HG03060 (cell line): ENCODE measurements at regions not wholly inside any gene's neighbourhood (a gene's known extent, or its start where the extent isn't known, plus 50 kb on each side); places are given as distances from the start of the nearest gene placed in this dataset.
"Not testable (repeated sequence)": the region's sequence is repeated elsewhere in the genome, so short reads cannot be mapped to it uniquely, and the experiment has no call there.

Experiments
- ATAC-seq: cut with Tn5 transposase; IDR thresholded peaks from one replicate; pipeline ENCODE4 v1.9.1; 2021; ENCODE audit warnings: low read depth, moderate number of reproducible peaks; ENCODE audit not compliant: unreplicated experiment

GRCh38 chr14:105672450-105673200, 146.2 kb downstream of the TMEM121 start:
- not testable (repeated sequence) for ATAC-seq

- not testable (repeated sequence) for ATAC-seq
Measured at GRCh38 chr14:105675433-105675832, 149.1 kb downstream of the TMEM121 start.

- ATAC-seq: not testable (repeated sequence)
Measured at GRCh38 chr14:105675905-105676670, 149.7 kb downstream of the TMEM121 start.

- ATAC-seq: not testable (repeated sequence)
Measured at GRCh38 chr14:105678057-105678456, 151.7 kb downstream of the TMEM121 start.

- not testable (repeated sequence) for ATAC-seq
Measured at GRCh38 chr14:105678996-105679958, 152.9 kb downstream of the TMEM121 start.

GRCh38 chr14:105679959-105680735, 153.8 kb downstream of the TMEM121 start:
- peak; percentile 11 for ATAC-seq

GRCh38 chr14:105680736-105681098, 154.3 kb downstream of the TMEM121 start:
- peak; percentile 35 for ATAC-seq

- not testable (repeated sequence) for ATAC-seq
Measured at GRCh38 chr14:105681606-105682185, 155.3 kb downstream of the TMEM121 start.

- not testable (repeated sequence) for ATAC-seq
Measured at GRCh38 chr14:105682442-105682841, 156.1 kb downstream of the TMEM121 start.

- no peak for ATAC-seq
Measured at GRCh38 chr14:105682956-105683570, 156.7 kb downstream of the TMEM121 start.

GRCh38 chr14:105684056-105684455, 157.7 kb downstream of the TMEM121 start:
- not testable (repeated sequence) for ATAC-seq

- not testable (repeated sequence) for ATAC-seq
Measured at GRCh38 chr14:105684597-105684996, 158.2 kb downstream of the TMEM121 start.

- no peak for ATAC-seq
Measured at GRCh38 chr14:105685003-105685402, 158.6 kb downstream of the TMEM121 start.

GRCh38 chr14:105685605-105686004, 159.2 kb downstream of the TMEM121 start:
- ATAC-seq: not testable (repeated sequence)

GRCh38 chr14:105686050-105686449, 159.7 kb downstream of the TMEM121 start:
- peak; percentile 37 for ATAC-seq

- not testable (repeated sequence) for ATAC-seq
Measured at GRCh38 chr14:105686462-105687170, 160.2 kb downstream of the TMEM121 start.

- not testable (repeated sequence) for ATAC-seq
Measured at GRCh38 chr14:105687171-105688022, 161.0 kb downstream of the TMEM121 start.

- ATAC-seq: not testable (repeated sequence)
Measured at GRCh38 chr14:105688023-105688351, 161.6 kb downstream of the TMEM121 start.
